ENCODE measurements at regions not wholly inside any gene's neighbourhood (a gene's known extent, or its start where the extent isn't known, plus 50 kb on each side); places are given as distances from the start of the nearest gene placed in this dataset.

DNA sequence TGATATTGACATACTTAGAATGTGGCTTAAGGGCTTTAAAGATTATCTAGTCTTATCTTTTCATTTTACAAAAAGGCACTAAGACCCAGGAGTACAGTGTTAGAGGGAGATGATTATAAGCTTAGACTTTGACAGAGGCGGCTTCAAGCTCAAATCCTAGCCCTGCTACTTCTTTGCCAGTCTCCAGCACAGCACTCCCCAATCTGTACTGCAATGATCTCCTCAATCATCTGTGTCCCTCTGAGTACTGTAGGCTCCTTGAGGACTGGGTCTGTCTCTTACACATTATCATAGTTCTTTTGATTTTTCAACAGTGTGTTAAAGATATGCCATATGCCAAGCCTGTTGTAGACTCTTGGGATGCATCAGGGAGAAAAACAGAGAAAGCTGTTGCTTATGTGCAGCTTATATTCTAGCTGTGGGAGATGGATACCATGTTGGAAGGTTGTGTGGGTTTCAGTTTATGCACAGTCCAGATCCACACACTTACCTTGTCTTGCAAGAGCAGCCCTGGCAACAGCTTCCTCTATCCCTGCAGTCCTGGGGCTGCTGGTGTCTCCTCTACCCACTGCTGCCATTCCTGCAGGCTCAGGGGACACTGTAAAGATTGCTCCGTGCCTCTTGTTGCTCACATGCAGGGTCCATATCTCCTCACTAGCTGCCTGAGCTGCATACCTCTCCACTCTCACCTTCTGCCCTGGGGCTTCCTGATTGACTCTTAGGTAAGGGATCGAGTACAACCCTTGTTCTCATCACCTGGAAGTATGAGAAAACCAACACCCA lies 103.9 kb upstream of the TSPAN2 start:
- H3K4me3 ChIP-seq (ENCODE audit: low read depth, poor library complexity, severe bottlenecking), result no peak overlapping the region
- DNase-seq (ENCODE audit: low spot score in 2 of 2), result no peak
- no peak for TF ChIP-seq POLR2A (IDR thresholded peaks at IDR 0.05)
- TF ChIP-seq, protein P1, sequence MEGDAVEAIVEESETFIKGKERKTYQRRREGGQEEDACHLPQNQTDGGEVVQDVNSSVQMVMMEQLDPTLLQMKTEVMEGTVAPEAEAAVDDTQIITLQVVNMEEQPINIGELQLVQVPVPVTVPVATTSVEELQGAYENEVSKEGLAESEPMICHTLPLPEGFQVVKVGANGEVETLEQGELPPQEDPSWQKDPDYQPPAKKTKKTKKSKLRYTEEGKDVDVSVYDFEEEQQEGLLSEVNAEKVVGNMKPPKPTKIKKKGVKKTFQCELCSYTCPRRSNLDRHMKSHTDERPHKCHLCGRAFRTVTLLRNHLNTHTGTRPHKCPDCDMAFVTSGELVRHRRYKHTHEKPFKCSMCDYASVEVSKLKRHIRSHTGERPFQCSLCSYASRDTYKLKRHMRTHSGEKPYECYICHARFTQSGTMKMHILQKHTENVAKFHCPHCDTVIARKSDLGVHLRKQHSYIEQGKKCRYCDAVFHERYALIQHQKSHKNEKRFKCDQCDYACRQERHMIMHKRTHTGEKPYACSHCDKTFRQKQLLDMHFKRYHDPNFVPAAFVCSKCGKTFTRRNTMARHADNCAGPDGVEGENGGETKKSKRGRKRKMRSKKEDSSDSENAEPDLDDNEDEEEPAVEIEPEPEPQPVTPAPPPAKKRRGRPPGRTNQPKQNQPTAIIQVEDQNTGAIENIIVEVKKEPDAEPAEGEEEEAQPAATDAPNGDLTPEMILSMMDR (IDR thresholded peaks at IDR 0.05), result no peak
- WGBS, 2 donors, result 78 to 81% methylated on average over 3 of the region's 3 CpGs
- intact Hi-C loops (cut with DNase I; ENCODE audit: low total_unique reads), result no loop called here

DNA sequence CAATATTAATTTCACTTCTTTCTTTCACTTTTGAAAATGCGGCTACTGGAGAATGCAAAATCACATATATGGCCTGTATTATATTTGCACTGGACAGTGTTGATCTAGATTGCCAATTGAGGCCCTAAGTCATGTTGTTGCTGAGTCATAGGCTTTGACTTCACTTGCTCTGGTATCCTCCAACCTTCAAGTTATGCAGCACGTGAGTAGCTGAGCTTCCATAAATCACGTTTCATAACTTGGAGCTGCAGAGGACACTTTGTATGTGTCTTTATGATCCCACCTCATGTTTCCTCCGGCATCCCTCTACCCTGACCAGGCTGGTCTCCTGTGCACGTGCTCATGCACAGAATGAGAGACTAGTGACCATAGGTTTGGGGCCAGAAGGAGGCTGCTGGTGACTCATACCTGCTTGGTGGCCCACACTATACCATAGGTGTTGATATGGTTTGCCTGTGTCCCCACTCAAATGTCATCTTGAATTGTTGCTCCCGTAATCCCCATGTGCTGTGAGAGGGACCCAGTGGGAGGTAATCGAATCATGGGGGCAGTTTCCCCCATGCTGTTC lies 103.0 kb upstream of the TSPAN2 start:
- no peak overlapping the region for H3K4me3 ChIP-seq (ENCODE audit: low read depth, poor library complexity, severe bottlenecking)
- no peak for DNase-seq (ENCODE audit: low spot score in 2 of 2)
- 91 to 94% methylated on average over 7 of the region's 7 CpGs for WGBS, 2 donors
- TF ChIP-seq, protein P1 (IDR thresholded peaks at IDR 0.05), result no peak
- no peak for TF ChIP-seq POLR2A (IDR thresholded peaks at IDR 0.05)
- intact Hi-C loops (cut with DNase I; ENCODE audit: low total_unique reads), result no loop called here

DNA sequence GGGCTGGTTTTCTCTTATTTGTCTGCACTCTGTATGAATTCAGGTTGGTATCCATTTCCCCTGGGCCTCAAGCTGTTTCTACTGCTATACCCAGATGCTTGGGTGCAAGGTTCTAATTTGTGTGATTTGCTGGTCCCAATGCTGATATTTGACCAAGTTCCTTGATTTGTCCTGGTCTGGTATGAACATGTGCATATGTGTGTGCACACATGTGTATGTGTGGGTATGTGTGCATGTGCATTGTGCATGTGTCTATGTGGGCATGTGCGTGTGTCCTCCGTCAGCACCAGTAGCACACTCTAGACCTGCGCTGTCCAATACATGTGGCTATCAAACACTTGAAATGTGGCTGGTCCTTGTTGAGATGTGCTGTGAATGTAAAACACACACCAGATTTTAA lies 102.4 kb upstream of the TSPAN2 start:
- no peak for DNase-seq (ENCODE audit: low spot score in 2 of 2)
- 97 to 99% methylated on average over 3 of the region's 3 CpGs for WGBS, 2 donors
- no peak for TF ChIP-seq POLR2A (IDR thresholded peaks at IDR 0.05)
- TF ChIP-seq, protein P1 (IDR thresholded peaks at IDR 0.05), result no peak
- no peak overlapping the region for H3K4me3 ChIP-seq (ENCODE audit: low read depth, poor library complexity, severe bottlenecking)
- intact Hi-C loops (cut with DNase I; ENCODE audit: low total_unique reads), result no loop called here

DNA sequence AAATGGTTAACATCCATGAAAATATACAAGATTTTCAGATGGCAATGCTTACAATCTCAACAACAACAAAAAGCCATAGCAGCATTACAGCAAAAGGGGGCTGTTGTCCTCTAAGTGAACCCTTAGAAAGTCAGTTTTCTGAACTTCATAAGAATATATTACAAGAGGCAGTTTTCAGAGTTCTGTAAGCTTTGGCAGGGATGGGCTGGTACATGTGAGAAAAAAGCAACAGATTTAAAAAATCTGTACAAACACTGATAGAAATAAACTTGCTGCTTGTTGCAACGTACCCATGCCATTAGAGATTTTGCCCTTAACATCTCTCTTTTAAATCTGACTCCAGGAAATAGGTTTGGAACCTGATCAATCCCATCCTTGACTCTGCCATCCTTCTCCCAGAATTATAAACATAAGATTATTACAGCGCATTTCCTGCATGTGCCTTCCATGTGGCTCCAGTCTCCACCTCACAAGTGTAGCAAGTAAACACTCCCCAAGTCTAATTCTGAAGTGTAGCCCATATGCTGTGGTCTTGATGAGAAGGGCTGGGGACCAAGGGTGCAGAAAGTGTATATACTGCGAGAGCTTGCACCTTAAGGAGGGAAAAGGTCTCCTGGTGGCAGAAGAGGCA lies 101.4 kb upstream of the TSPAN2 start:
- WGBS, 2 donors, result 63 to 74% methylated on average over 3 of the region's 3 CpGs
- no peak for DNase-seq (ENCODE audit: low spot score in 2 of 2)
- TF ChIP-seq, protein P1 (IDR thresholded peaks at IDR 0.05), result no peak
- TF ChIP-seq POLR2A (IDR thresholded peaks at IDR 0.05), result no peak
- intact Hi-C loops (cut with DNase I; ENCODE audit: low total_unique reads), result no loop called here
- no peak overlapping the region for H3K4me3 ChIP-seq (ENCODE audit: low read depth, poor library complexity, severe bottlenecking)

DNA sequence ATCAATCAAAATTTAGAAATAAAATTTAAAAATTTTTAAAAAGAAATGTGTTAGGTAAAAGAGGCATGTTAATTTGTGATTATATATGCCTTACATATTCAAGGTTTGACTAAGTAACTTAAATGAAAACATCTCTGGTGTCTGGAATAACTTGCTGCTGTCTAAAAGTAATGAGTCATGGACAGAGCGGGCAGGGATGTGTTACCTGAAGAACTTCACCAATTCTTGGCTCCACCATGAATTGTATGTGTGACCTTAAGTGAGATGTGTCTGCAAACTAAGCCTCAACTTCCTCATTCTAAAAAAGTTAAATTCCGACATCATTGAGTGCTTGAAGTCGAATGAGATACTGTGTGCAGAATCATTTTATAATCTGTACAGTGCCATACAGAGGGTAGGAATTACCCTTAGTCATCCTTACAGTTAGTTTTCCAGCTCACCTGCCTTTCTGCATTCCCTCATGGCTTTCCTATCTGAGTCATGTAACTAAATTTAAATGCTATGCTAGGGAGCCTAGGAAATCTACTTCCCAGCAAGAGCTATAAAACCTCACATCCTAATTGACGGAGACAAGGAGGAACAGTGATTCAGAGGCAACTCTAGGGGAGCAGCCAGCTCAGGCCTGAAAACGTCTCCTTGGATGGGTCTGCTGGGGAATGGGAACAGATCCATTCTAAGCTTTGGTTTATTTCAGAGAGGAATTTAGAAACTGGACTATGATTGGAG lies 100.7 kb upstream of the TSPAN2 start:
- intact Hi-C loops (cut with DNase I; ENCODE audit: low total_unique reads), result no loop called here
- 45 to 51% methylated on average over 5 of the region's 5 CpGs for WGBS, 2 donors

More for the DNA sequence above, 100.7 kb upstream of the TSPAN2 start:
- TF ChIP-seq, protein P1 (IDR thresholded peaks at IDR 0.05), result no peak
- no peak for TF ChIP-seq POLR2A (IDR thresholded peaks at IDR 0.05)
- DNase-seq (ENCODE audit: low spot score in 2 of 2), result no peak
- H3K4me3 ChIP-seq (ENCODE audit: low read depth, poor library complexity, severe bottlenecking), result no peak overlapping the region

All from lower leg skin (tissue), 4 donors.